T-helper 2 cell treated with Interferon-gamma antibody and Interleukin-4, amounts not matched to agents 5 μg/mL and 100 μg/mL, for 36 hours (primary cell): ENCODE measurements at regions not wholly inside any gene's neighbourhood (a gene's known extent, or its start where the extent isn't known, plus 50 kb on each side); places are given as distances from the start of the nearest gene placed in this dataset.
"Not testable (repeated sequence)": the region's sequence is repeated elsewhere in the genome, so short reads cannot be mapped to it uniquely, and the experiment has no call there.

ENCODE experiments used
- DNase-seq: peaks from one replicate; pipeline ENCODE4 v3.0.0; 2021; ENCODE audit warnings: low spot score
- H3K27ac Mint-ChIP-seq: one replicate; pipeline ENCODE4 v1.8.0; 2021; ENCODE audit warnings: mild to moderate bottlenecking, mixed read lengths
- H3K27me3 Mint-ChIP-seq: one replicate; pipeline ENCODE4 v1.8.0; 2021; ENCODE audit warnings: low read depth, mixed read lengths
- H3K36me3 Mint-ChIP-seq: one replicate; pipeline ENCODE4 v1.8.0; 2021; ENCODE audit warnings: low read depth, mixed read lengths
- H3K4me1 Mint-ChIP-seq: one replicate; pipeline ENCODE4 v1.8.0; 2021; ENCODE audit warnings: low read depth, mixed read lengths
- H3K4me3 Mint-ChIP-seq: one replicate; pipeline ENCODE4 v1.8.0; 2022; ENCODE audit warnings: mild to moderate bottlenecking, moderate library complexity, mixed read lengths
- H3K9me3 Mint-ChIP-seq: one replicate; pipeline ENCODE4 v1.8.0; 2021; ENCODE audit warnings: mixed read lengths

- H3K9me3 Mint-ChIP-seq: no peaks in the 10 kb centered on the region
- peaks cover 3% of the 10 kb centered on the region for H3K27me3 Mint-ChIP-seq
- H3K4me3 Mint-ChIP-seq: no peak overlapping the region
- H3K4me1 Mint-ChIP-seq: no peaks in the 10 kb centered on the region
- no peak for DNase-seq
- no peak overlapping the region for H3K27ac Mint-ChIP-seq
- H3K36me3 Mint-ChIP-seq: no peaks in the 10 kb centered on the region
Observed at GRCh38 chr12:93990832-93991803, 157.3 kb upstream of the PLXNC1 start.

- DNase-seq: no peak
- Mint-ChIP-seq H3K27me3 (peaks cover 3% of the 10 kb centered on the region), H3K4me1 (no peaks in the 10 kb centered on the region), H3K4me3 (no peak overlapping the region), H3K9me3 (no peaks in the 10 kb centered on the region), H3K27ac (no peak overlapping the region), H3K36me3 (no peaks in the 10 kb centered on the region)
Observed at GRCh38 chr12:93991829-93992461, 156.4 kb upstream of the PLXNC1 start.

DNA sequence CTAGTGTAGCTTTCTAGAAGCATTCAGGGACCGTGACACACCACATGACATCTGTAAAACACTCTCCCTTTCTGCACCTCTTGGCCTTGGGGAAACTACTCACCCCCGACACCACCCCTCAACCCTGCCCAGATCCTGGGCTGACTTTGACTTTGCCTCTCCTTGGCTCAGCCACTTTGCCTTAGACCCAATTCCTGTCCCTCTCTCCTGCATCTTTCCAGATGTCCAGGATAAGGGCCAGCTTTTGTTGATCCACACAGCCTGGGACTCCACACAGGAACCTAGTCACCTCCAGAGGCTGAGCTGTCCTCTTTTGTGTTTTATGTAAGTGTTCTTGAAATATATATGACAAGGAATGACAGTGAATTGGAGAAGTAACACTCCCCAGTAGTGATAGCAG is 153.7 kb upstream of the PLXNC1 start:
- Mint-ChIP-seq H3K4me1 (no peaks in the 10 kb centered on the region), H3K27ac (no peak overlapping the region), H3K36me3 (no peaks in the 10 kb centered on the region), H3K4me3 (no peak overlapping the region), H3K9me3 (peaks cover 12% of the 10 kb centered on the region), H3K27me3 (peaks cover 5% of the 10 kb centered on the region)
- no peak for DNase-seq

- Mint-ChIP-seq H3K4me1 (no peaks in the 10 kb centered on the region), H3K36me3 (no peaks in the 10 kb centered on the region)
- DNase-seq: no peak
Observed at GRCh38 chr12:93996321-93996720, 152.1 kb upstream of the PLXNC1 start.

GRCh38 chr12:94001691-94002090 is 146.7 kb upstream of the PLXNC1 start:
- peaks cover 5% of the 10 kb centered on the region for H3K27me3 Mint-ChIP-seq
- no peak overlapping the region for H3K27ac Mint-ChIP-seq
- no peak overlapping the region for H3K4me3 Mint-ChIP-seq
- H3K36me3 Mint-ChIP-seq: peaks cover 3% of the 10 kb centered on the region
- no peak for DNase-seq
- H3K9me3 Mint-ChIP-seq: peaks cover 36% of the 10 kb centered on the region
- peaks cover 9% of the 10 kb centered on the region for H3K4me1 Mint-ChIP-seq

More at GRCh38 chr12:93996321-93996720, 152.1 kb upstream of the PLXNC1 start:
- Mint-ChIP-seq H3K27me3 (peaks cover 5% of the 10 kb centered on the region), H3K4me3 (no peak overlapping the region), H3K27ac (no peak overlapping the region), H3K9me3 (peaks cover 12% of the 10 kb centered on the region)

GRCh38 chr12:94002925-94003324 is 145.5 kb upstream of the PLXNC1 start:
- H3K36me3 Mint-ChIP-seq, H3K4me3 Mint-ChIP-seq, DNase-seq, H3K27ac Mint-ChIP-seq, H3K27me3 Mint-ChIP-seq: not testable (repeated sequence)
- H3K9me3 Mint-ChIP-seq: peaks cover 37% of the 10 kb centered on the region
- peaks cover 16% of the 10 kb centered on the region for H3K4me1 Mint-ChIP-seq

GRCh38 chr12:94007833-94008232 is 140.5 kb upstream of the PLXNC1 start:
- not testable (repeated sequence) for DNase-seq, H3K27me3 Mint-ChIP-seq, H3K36me3 Mint-ChIP-seq, H3K27ac Mint-ChIP-seq
- peaks cover 17% of the 10 kb centered on the region for H3K4me1 Mint-ChIP-seq
- peaks cover 20% of the 10 kb centered on the region for H3K9me3 Mint-ChIP-seq
- peak overlapping the region; percentile 16 for H3K4me3 Mint-ChIP-seq

DNA sequence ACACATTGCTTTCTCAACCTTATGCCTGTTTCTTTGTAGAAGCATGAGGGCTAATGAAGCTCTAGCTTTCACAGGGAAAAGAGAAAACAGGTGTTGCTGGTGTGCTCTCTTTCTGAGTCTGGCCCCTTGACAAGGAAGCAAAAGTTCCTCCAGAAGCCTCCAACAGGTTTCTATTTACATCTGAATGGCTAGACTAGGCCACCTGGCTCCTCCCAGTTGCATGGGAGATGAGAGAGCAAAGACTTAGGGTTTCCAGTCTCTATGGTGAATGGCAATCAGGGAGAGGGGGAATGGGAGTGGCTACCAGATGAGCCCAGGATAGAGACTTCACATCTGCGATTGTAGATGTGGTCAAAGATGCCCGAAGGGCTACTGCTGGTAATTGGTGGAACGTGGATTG is 138.1 kb upstream of the PLXNC1 start:
- Mint-ChIP-seq H3K27me3 (peaks cover 2% of the 10 kb centered on the region), H3K4me1 (peaks cover 16% of the 10 kb centered on the region), H3K9me3 (peaks cover 18% of the 10 kb centered on the region), H3K4me3 (no peak overlapping the region), H3K27ac (no peak overlapping the region), H3K36me3 (peaks cover 3% of the 10 kb centered on the region)
- no peak for DNase-seq

- H3K4me3 Mint-ChIP-seq: no peak overlapping the region
- H3K9me3 Mint-ChIP-seq: peaks cover 24% of the 10 kb centered on the region
- H3K27ac Mint-ChIP-seq: no peak overlapping the region
- H3K36me3 Mint-ChIP-seq: peaks cover 7% of the 10 kb centered on the region
- H3K4me1 Mint-ChIP-seq: peaks cover 16% of the 10 kb centered on the region
- peaks cover 2% of the 10 kb centered on the region for H3K27me3 Mint-ChIP-seq
- DNase-seq: no peak
Observed at GRCh38 chr12:94012071-94012470, 136.3 kb upstream of the PLXNC1 start.

DNA sequence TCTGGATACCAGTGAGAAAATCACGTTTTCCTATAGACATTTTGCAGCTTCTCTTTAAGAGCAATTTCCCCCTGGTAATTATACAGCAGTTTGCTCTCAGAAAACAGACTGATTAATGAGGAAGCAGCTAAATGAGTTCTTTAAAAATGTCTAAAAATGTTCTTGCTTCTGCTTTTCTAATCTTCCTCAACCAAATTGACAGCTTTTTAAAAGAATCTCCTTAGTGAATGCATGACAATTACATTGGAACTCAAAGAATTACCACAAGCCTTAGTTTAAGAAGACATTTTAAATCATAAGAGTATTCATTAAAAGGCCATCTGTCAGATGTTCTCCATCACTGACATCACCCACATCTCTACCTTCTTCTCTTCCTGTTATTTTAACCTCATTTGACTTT is 135.8 kb upstream of the PLXNC1 start:
- Mint-ChIP-seq H3K36me3 (peaks cover 7% of the 10 kb centered on the region), H3K4me3 (no peak overlapping the region), H3K9me3 (peaks cover 28% of the 10 kb centered on the region), H3K4me1 (peaks cover 13% of the 10 kb centered on the region), H3K27me3 (peaks cover 2% of the 10 kb centered on the region), H3K27ac (no peak overlapping the region)
- DNase-seq: no peak

DNA sequence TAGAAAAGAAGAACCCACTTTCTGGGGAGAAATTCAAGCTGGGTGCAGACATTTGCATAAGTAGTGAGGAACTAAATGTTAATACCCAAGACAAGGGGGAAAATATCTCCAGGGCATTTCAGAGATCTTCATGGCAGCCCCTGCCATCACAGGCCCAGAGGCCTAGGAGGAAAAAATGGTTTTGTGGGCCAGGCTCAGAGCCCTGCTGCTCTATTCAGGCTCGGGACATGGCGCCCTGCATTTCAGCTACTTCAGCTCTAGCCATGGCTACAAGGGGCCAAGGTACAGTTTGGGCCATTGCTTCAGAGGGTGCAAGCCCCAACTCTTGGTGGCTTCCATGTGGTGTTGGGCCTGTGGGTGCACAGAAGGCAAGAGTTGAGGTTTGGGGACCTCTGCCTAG is 131.1 kb upstream of the PLXNC1 start:
- DNase-seq, H3K27me3 Mint-ChIP-seq, H3K4me1 Mint-ChIP-seq, H3K4me3 Mint-ChIP-seq, H3K36me3 Mint-ChIP-seq, H3K27ac Mint-ChIP-seq: not testable (repeated sequence)
- H3K9me3 Mint-ChIP-seq: peaks cover 56% of the 10 kb centered on the region

DNA sequence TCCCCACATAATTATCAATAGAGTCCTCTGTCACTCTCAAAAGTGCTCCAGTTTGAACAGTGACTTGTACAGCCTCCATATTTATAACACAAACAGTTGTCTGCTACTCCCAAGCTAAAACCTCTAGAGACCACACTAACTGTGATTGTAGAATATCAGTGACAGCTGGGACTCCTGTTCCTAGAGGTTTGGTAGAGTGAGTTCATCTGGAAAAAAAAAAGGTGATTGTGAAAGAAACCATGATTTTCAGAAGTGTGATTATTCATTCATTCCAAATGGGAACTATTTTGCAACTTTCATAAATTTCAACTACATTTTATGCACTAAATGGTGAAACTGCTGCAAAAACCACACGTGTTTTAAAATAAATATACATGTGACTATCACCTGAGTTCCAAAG is 128.0 kb upstream of the PLXNC1 start:
- Mint-ChIP-seq H3K4me3 (no peak overlapping the region), H3K27ac (no peak overlapping the region), H3K9me3 (peaks cover 65% of the 10 kb centered on the region), H3K27me3 (no peaks in the 10 kb centered on the region), H3K4me1 (no peaks in the 10 kb centered on the region), H3K36me3 (peaks cover 4% of the 10 kb centered on the region)
- no peak for DNase-seq

DNA sequence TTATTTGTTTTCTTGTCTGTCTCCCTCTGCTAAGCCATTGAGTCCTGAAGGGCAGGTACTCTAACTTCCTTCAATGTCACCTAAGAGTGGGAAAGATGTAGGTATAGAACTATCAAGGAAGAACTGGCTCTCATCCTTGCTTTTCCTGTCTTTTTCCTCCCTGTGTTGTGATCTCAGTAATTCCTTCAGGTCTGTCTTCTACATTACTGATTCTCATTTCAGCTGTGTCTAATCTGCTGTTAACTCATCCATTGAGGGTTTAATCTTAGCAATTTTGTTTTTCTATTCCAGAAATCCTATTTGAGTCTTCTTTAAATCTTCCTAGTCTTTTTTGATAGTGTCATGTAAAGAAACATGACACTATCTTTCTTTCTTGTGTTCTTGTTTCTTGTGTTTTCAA is 124.5 kb upstream of the PLXNC1 start:
- H3K4me3 Mint-ChIP-seq: no peak overlapping the region
- H3K9me3 Mint-ChIP-seq: peaks cover 36% of the 10 kb centered on the region
- no peaks in the 10 kb centered on the region for H3K36me3 Mint-ChIP-seq
- DNase-seq: no peak
- no peaks in the 10 kb centered on the region for H3K27me3 Mint-ChIP-seq
- no peaks in the 10 kb centered on the region for H3K4me1 Mint-ChIP-seq
- no peak overlapping the region for H3K27ac Mint-ChIP-seq

- Mint-ChIP-seq H3K4me3 (no peak overlapping the region), H3K27me3 (no peaks in the 10 kb centered on the region), H3K9me3 (peaks cover 29% of the 10 kb centered on the region), H3K4me1 (no peaks in the 10 kb centered on the region), H3K36me3 (no peaks in the 10 kb centered on the region), H3K27ac (no peak overlapping the region)
- DNase-seq: no peak
Observed at GRCh38 chr12:94025068-94025467, 123.3 kb upstream of the PLXNC1 start.
